ENCODE measurements at regions not wholly inside any gene's neighbourhood (a gene's known extent, or its start where the extent isn't known, plus 50 kb on each side); places are given as distances from the start of the nearest gene placed in this dataset.

DNA sequence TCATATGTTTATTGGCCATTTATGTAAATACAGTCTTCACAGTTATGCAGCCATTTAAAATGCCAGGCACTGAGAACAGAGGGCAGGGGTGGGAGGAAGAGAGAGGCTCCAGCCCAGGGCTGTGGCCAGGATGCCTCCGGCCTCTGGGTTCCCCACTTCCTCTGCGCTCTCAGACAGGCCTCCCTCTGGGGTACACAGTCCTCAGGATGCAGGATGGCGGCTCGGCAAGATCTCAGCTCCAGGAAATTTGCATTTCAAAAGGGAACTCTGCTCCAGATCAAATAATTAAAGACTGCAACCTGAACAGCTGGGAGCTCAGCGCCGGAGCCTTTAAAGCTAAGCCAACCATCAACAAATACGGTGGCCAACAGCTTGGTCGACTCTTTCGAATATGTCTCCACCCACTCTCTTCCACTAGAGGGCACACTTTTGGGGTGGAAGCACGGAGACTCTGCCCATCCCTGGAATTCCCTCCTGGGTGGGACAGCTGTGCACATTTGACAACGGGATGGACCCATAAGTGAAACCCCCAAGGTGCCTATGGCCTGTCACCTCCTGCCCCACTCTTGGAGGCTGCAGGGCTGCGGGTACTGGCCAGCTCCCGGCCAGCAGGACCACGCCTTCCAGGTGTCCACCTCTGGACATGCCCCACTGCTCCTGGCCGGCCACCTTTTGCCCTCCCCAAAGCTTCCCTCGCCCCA lies 1044.7 kb downstream of the BRD1 start:
- Histone ChIP-seq H3K4me2 (ENCODE audit: low read depth, low read length, poor library complexity, severe bottlenecking) (no peak overlapping the region), H2AFZ (ENCODE audit: low read depth, low read length, severe bottlenecking) (no peak overlapping the region), H3K27me3 (ENCODE audit: low read length) (no peaks in the 10 kb centered on the region), H3K9ac (ENCODE audit: low read length) (no peak overlapping the region), H3K9me2 (replicated peaks; ENCODE audit: insufficient read depth, low read length) (no peaks in the 10 kb centered on the region), H4K20me1 (ENCODE audit: low read depth, low read length) (no peaks in the 10 kb centered on the region), H3F3A (ENCODE audit: insufficient read depth) (no peaks in the 10 kb centered on the region), H3K27ac (ENCODE audit: low read depth, low read length) (no peak overlapping the region), H3K36me3 (ENCODE audit: low read length) (no peaks in the 10 kb centered on the region), H3K79me2 (ENCODE audit: insufficient read depth, low read length) (no peaks in the 10 kb centered on the region), H3K4me3 (ENCODE audit: insufficient read depth, low read length, poor library complexity, severe bottlenecking) (no peak overlapping the region), H3K9me3 (ENCODE audit: insufficient read depth, low read length) (no peaks in the 10 kb centered on the region)
- TF ChIP-seq EZH2phosphoT487 (conservative IDR thresholded peaks at IDR 0.05; ENCODE audit: low read length): no peak
- TF ChIP-seq, protein P1, sequence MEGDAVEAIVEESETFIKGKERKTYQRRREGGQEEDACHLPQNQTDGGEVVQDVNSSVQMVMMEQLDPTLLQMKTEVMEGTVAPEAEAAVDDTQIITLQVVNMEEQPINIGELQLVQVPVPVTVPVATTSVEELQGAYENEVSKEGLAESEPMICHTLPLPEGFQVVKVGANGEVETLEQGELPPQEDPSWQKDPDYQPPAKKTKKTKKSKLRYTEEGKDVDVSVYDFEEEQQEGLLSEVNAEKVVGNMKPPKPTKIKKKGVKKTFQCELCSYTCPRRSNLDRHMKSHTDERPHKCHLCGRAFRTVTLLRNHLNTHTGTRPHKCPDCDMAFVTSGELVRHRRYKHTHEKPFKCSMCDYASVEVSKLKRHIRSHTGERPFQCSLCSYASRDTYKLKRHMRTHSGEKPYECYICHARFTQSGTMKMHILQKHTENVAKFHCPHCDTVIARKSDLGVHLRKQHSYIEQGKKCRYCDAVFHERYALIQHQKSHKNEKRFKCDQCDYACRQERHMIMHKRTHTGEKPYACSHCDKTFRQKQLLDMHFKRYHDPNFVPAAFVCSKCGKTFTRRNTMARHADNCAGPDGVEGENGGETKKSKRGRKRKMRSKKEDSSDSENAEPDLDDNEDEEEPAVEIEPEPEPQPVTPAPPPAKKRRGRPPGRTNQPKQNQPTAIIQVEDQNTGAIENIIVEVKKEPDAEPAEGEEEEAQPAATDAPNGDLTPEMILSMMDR (IDR thresholded peaks at IDR 0.05; ENCODE audit: insufficient read depth, low read length, poor library complexity, severe bottlenecking): no peak

DNA sequence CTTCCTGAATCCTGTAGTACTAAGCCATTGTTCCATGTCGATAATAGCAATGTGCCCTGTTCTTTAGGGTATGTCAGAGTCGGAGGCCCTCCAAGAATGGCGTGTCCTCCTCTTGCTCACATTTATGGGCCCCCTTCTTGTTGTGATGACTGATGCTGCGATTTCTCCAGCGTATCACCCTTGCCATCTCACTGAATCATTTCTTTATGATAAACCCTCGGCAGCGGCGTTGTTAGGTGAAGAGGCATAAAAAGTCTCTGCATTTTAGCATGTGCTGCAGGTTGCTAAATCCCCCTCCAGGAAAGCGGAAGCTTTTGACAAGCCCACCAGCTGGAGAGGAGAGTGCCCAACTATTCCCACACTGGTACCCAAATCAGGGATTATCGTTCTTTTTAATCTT lies 1045.3 kb downstream of the BRD1 start:
- Histone ChIP-seq H3F3A (ENCODE audit: insufficient read depth) (no peaks in the 10 kb centered on the region), H3K79me2 (ENCODE audit: insufficient read depth, low read length) (no peaks in the 10 kb centered on the region), H3K27me3 (ENCODE audit: low read length) (0 out of 2 replicates have a peak, but pooled peaks cover 2% of the 10 kb centered on the region), H2AFZ (ENCODE audit: low read depth, low read length, severe bottlenecking) (no peak overlapping the region), H3K4me2 (ENCODE audit: low read depth, low read length, poor library complexity, severe bottlenecking) (no peak overlapping the region), H3K9me2 (replicated peaks; ENCODE audit: insufficient read depth, low read length) (no peaks in the 10 kb centered on the region), H3K27ac (ENCODE audit: low read depth, low read length) (no peak overlapping the region), H3K4me3 (ENCODE audit: insufficient read depth, low read length, poor library complexity, severe bottlenecking) (no peak overlapping the region), H3K36me3 (ENCODE audit: low read length) (no peaks in the 10 kb centered on the region), H3K9ac (ENCODE audit: low read length) (no peak overlapping the region), H4K20me1 (ENCODE audit: low read depth, low read length) (no peaks in the 10 kb centered on the region), H3K9me3 (ENCODE audit: insufficient read depth, low read length) (0 out of 2 replicates have a peak, but pooled peaks cover 2% of the 10 kb centered on the region)
- TF ChIP-seq, protein P1 (IDR thresholded peaks at IDR 0.05; ENCODE audit: insufficient read depth, low read length, poor library complexity, severe bottlenecking): no peak
- no peak for TF ChIP-seq EZH2phosphoT487 (conservative IDR thresholded peaks at IDR 0.05; ENCODE audit: low read length)

DNA sequence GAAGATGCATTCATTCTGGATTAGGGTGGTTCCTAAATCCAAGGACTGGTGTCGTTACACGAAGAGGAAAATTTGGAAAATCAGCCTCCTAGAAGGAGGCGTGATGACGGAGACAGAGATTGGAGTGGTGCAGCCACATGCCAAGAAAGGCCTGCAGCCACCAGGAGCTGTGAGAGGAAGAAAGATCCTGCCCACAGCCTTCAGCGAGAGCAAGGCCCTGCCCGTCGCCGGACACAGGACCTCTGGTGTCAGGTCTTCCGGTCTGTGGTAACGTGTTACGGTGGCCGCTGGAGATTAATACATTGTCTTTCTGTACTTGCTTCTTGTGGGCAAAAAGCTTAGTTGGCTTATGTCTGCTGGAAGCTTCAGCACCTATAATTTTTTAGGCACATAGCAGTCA lies 1045.8 kb downstream of the BRD1 start:
- H3K9me3 ChIP-seq (ENCODE audit: insufficient read depth, low read length): 0 out of 2 replicates have a peak, but pooled peaks cover 5% of the 10 kb centered on the region

More for the DNA sequence above, 1045.8 kb downstream of the BRD1 start:
- Histone ChIP-seq H3K27ac (ENCODE audit: low read depth, low read length) (no peak overlapping the region), H3K4me2 (ENCODE audit: low read depth, low read length, poor library complexity, severe bottlenecking) (no peak overlapping the region), H3K36me3 (ENCODE audit: low read length) (no peaks in the 10 kb centered on the region), H3K79me2 (ENCODE audit: insufficient read depth, low read length) (no peaks in the 10 kb centered on the region), H4K20me1 (ENCODE audit: low read depth, low read length) (no peaks in the 10 kb centered on the region), H3F3A (ENCODE audit: insufficient read depth) (no peaks in the 10 kb centered on the region), H3K9me2 (replicated peaks; ENCODE audit: insufficient read depth, low read length) (no peaks in the 10 kb centered on the region), H3K9ac (ENCODE audit: low read length) (no peak overlapping the region), H2AFZ (ENCODE audit: low read depth, low read length, severe bottlenecking) (no peak overlapping the region), H3K4me3 (ENCODE audit: insufficient read depth, low read length, poor library complexity, severe bottlenecking) (no peak overlapping the region), H3K27me3 (ENCODE audit: low read length) (0 out of 2 replicates have a peak, but pooled peaks cover 2% of the 10 kb centered on the region)
- TF ChIP-seq, protein P1 (IDR thresholded peaks at IDR 0.05; ENCODE audit: insufficient read depth, low read length, poor library complexity, severe bottlenecking): no peak
- no peak for TF ChIP-seq EZH2phosphoT487 (conservative IDR thresholded peaks at IDR 0.05; ENCODE audit: low read length)
